ENCODE measurements at regions not wholly inside any gene's neighbourhood (a gene's known extent, or its start where the extent isn't known, plus 50 kb on each side); places are given as distances from the start of the nearest gene placed in this dataset.

DNA sequence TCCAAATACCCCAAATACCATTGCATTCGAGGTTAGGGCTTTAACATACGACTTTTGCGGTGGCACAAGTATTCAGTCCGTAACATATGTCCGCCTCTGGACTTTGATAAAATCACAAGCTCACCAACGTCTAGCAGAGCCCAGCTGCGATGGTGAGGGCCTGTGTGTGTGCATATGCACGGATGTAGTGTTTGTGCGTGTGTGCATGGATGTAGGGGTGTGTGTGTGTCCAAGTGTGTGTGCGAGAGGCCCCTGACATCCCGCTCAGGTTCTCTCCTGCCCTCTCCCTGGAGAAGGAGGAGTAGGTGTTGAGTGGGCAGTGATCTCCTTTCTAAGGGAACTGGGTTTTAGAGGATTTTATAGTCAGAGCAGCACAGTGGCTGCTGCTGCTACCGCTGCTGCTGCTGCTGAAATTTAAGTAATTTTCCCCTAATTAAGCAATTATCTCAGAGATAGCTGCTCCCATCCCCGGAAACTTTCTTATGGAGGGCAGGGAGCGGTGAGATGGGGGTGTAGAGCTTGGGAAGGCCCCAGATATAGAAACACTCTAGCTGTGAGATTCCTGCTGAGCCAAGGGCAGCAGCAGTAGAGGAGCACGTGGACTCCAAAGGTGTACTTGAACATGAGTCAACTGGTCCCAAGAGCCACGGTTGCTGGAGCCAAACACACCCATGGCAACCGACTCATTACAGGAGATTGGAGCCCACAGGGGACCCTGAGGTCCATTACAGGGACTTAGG, 121.7 kb upstream of the SDK2 start:
- no peak for TF ChIP-seq POLR2AphosphoS5 (IDR thresholded peaks at IDR 0.05)
- TF ChIP-seq, protein P1, sequence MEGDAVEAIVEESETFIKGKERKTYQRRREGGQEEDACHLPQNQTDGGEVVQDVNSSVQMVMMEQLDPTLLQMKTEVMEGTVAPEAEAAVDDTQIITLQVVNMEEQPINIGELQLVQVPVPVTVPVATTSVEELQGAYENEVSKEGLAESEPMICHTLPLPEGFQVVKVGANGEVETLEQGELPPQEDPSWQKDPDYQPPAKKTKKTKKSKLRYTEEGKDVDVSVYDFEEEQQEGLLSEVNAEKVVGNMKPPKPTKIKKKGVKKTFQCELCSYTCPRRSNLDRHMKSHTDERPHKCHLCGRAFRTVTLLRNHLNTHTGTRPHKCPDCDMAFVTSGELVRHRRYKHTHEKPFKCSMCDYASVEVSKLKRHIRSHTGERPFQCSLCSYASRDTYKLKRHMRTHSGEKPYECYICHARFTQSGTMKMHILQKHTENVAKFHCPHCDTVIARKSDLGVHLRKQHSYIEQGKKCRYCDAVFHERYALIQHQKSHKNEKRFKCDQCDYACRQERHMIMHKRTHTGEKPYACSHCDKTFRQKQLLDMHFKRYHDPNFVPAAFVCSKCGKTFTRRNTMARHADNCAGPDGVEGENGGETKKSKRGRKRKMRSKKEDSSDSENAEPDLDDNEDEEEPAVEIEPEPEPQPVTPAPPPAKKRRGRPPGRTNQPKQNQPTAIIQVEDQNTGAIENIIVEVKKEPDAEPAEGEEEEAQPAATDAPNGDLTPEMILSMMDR (IDR thresholded peaks at IDR 0.05) = no peak
